Globus pallidus (tissue), 1 donor: ENCODE measurements at regions not wholly inside any gene's neighbourhood (a gene's known extent, or its start where the extent isn't known, plus 50 kb on each side); places are given as distances from the start of the nearest gene placed in this dataset.

ENCODE experiments used
- DNase-seq: peaks from one replicate; pipeline ENCODE4 v3.0.0-alpha.2; 2015; ENCODE audit warnings: low spot score

DNA sequence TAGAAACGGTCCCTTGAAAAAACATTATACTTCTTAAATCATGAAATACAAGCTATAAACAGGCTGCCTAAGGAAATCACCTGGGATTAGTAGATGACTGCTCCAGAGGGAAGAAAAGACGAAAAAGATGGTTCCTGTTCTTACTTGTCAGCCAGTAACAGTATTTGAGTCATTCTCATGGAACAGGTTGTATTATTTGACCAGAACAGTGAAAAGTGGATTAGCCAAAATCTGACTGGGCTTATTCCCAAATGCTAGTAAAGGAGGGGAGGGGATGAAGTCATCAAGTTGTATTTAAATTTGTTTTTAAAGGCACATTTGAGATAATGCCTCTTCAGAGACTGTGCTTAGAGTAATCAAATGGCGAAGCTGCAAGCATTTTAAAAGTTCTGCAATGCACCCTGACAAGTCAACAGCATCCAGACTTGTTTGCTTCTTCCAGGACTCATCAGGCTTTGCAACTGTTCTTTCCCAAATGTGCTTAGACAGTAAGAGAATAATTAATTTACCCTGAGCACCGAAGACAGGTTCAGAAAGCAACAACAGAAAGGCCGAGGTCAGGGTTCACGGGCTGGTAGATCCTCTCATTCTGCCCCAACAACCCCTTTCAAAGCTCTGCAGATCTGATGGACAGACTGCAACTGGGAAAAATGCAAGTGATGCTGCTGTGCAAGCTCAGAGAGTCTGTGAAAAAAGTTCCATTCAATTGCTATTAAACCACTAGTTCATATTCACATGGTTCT lies 800.6 kb downstream of the KCTD16 start:
- no peak for DNase-seq

DNA sequence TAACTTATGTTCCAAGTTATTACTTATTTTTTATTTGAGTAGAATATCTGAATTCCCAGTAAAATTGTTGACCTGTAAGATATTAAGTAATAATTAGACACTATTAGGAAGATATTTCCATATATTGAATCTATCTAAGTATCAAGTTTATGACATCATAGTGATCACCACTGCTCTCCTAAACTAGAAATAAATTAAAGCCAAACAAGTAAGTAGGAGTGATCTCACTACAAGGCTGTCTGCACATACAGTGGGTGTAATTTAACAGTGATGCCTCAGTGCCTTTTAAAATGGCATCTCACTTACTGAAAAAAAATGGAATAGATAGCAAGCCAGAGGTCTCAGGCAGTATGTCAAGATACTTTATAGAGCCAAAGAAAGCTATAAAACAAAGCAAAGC lies 789.6 kb downstream of the KCTD16 start:
- no peak for DNase-seq

DNA sequence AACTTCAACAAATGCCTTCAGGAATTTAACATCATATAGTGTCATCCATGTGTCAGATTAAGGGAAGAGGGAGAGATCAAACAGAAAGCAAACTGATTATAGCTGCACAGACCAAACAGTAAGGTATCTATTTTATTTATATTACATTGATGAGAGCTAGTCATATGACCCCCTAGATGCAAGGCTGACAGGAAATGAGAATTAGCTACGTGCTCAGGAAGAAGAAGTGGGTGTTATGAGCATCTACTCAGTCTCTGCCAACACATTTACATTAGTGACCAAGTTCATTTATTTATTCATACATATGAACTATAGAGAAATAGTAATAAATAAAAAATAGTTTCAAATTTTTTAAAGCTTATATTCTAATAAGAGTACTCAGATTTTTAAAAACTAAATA lies 787.3 kb downstream of the KCTD16 start:
- no peak for DNase-seq

GRCh38 chr5:144950996-144951395 lies 780.3 kb downstream of the KCTD16 start:
- DNase-seq: no peak

DNA sequence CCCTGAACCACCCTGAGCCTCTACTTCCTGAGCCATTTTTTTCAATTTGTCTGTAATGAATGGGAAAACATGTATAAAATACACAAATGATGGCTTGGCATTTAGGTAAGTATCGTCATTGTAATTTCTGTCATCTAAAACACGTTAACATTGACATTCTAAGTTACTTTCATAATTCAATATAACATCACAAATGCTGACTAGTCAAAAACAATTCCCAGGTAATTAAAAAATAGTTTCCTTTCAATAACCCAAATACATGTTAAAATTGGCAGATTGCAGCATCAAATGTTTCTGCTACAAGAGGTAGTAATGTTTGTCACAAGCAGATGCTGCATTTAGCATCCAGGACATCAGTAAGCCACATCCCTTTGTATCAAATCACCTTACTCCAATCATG lies 776.4 kb downstream of the KCTD16 start:
- DNase-seq: no peak

- DNase-seq: no peak
Measured at GRCh38 chr5:144945503-144945902, 774.8 kb downstream of the KCTD16 start.

DNA sequence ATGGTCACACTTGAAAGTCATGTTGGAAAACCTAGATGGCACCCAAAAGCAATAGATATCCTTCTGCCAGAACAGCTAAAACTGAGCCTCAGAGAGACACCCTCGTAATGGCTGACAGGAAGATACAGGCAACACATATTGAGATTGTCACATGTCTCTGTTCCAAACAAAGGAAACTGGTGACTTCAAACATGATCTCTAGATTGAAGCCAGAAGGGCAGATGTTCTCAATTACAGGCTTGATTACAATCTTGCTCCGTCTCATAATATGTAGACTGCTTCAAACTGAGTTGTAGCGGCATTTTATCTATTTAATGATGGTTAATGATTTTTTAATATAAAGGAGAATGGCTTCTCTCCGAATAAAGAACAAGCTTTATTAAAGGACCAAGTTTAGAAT lies 774.3 kb downstream of the KCTD16 start:
- no peak for DNase-seq

GRCh38 chr5:144941004-144941403 lies 770.3 kb downstream of the KCTD16 start:
- DNase-seq: no peak

DNA sequence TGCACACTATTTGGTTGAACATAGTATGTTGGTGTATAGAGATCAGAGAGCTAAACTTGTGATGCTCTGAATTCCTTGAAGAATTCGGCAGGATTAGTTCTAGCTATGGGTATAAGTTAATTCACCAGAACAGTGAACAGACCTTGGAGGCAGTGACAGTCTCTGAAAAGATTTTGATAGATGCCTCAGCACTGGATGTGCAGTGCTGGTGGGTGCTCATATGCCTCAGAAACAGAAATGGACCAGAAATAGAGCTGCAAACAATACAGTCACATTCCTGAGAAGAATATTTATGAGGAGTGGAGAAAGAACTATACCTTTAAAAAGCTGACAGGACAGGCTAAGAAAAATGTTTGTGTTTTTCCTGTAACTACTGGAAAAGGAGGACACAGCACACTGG lies 747.7 kb downstream of the KCTD16 start:
- no peak for DNase-seq

DNA sequence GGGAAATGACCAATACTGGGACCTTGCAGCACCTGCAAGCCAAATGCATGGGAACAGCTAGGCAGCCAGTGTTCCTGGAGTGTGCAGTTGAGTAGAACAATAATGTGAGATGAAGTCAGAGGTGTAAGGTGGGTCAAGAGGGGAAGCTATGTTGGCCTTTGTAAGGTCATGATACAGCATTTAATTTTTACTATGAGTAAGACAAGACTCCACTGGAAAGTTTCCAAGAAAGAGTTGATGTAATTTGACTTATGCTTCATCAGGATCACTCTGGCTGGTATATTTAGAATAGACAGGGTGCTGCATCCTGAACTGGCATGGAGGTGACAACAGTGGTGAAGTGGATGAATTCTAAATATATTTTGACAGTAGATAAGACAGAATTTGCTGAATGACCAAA lies 744.8 kb downstream of the KCTD16 start:
- DNase-seq: no peak

- DNase-seq: no peak
Measured at GRCh38 chr5:144913661-144914060, 743.0 kb downstream of the KCTD16 start.

DNA sequence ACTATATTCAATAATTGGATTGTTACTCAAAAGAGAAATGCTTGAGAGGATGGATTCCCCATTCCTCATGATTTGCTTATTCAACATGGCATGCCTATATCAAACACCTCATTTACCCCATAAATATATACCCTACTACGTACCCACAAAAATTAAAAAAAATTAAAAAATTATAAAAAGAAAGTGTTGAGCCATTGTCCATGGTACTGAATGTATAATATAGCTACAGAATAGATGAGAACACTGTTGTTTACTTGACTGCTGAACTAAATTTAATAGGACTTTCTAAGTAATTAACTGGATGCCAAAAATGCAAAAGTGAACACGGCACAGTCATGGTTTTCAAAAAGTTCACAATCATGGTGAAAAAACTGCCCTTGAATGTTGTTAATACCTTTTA lies 725.8 kb downstream of the KCTD16 start:
- DNase-seq: no peak

- no peak for DNase-seq
Measured at GRCh38 chr5:144886668-144887067, 716.0 kb downstream of the KCTD16 start.

DNA sequence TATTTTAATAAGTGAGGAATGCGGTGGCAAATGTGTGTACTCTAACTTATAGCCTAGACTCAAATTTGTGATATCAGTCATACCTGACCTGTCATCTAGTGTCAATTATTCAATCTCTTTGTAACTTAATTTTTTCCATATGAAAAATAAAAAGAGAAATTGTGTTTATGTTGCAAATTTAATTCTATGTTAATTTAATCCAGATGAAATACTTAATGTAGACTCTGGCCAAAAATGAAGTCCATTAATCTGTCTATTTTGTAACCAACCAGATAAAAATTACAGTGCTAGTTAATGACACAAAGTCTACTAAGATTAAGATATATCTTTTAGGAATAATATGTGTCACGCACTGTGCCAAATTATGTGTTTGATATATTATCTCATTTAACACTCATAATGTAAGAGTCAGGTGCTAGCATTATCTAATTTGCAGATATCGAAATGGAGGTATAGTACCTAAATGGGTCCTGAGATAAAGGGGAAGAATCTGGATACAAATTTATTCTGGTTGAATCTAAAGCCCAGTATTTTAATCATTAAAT lies 712.1 kb downstream of the KCTD16 start:
- DNase-seq: no peak

DNA sequence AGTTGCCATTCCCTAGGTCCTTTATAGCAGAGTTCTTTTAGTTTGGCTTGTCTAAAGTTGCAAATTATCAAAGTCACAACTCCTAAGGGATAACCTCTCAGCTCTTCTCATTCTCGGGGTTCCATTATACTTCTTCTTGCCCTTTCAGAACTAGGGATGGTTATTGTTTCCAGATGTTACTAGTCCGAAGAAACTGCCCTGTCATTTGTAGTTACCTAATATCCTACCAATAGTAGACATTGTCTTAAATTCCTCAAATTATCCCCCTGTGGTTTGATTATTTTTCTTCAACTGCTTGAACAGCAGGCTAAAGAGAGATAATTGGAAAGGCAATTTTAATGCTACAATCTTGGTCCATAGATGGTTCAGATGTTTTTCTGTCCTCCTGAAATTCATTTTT lies 709.8 kb downstream of the KCTD16 start:
- no peak for DNase-seq

DNA sequence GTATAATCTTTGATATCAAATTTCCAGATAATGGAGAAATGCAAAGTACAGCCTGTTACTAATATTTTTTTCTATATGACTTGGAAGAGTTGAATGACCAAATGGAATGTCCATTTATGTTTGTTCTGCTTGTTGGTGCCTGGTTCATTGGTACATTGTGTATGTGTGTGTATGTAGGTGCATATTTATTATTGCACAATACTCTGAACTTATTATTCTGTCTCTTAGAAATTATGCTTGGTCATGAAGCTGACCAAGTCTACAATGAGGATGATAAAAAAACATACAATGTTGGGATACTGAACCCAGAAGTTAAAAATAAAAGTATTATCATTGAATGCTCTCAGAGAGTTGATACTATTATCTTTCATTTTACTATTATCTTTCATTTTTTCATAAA lies 706.3 kb downstream of the KCTD16 start:
- DNase-seq: no peak

DNA sequence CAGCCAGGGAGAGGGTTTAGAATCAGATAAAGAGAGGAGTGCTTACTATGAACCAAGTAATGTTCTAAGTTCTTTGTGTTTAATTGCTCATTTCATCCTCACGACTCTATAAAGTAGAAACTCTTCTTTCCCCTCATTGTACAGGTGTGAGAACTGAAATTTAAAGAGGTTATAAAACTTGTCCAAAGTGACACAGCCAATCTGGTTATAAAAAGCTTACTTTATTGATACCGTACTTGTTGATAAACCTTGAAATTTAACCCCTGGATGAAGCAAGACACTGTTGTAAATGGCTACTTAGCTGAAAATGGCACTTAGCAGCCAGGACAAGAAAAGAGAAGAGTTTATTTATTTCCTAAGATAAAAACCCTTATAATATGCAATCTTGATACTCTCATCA lies 702.4 kb downstream of the KCTD16 start:
- DNase-seq: no peak

- no peak for DNase-seq
Measured at GRCh38 chr5:144864118-144864517, 693.4 kb downstream of the KCTD16 start.

- peak; percentile 14 for DNase-seq
Measured at GRCh38 chr5:144857454-144857853, 686.8 kb downstream of the KCTD16 start.

DNA sequence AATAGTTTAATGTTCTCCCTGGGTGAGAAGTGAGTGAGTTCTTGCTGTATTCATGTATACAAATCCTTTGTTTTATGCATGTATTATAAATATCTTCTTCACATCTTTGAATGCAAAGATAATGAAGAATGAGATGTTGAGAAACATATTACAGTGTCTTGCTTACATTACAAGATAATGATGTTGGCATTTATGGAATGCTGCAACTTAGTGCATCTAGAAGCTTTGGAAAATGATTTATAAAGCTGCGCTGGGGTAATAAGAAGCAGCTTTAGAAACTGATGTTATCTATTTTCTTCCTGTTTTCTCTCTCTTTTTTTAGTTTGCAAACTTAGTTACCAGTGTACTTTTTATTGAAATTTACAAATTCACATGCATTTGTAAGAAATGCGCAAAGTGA lies 673.4 kb downstream of the KCTD16 start:
- no peak for DNase-seq

DNA sequence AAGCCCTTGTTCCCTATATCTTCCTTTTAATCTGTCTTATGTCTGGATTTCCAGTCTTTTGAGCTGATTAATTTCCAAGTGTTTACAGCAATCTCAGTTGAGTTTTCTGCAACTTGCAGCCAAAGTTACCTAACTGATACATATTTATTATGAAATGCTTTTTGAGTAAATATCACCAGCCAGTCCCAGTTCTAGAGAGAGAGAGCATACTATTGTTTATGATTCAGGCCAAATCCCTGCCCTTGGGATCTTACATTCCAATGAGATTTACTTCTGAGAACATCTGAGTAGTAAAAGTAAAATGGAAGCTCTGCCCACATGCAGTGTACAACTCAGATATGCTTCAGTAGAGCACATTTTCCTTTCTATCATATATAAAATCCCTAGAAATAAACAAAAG lies 661.7 kb downstream of the KCTD16 start:
- no peak for DNase-seq

- no peak for DNase-seq
Measured at GRCh38 chr5:144831650-144832049, 661.0 kb downstream of the KCTD16 start.

GRCh38 chr5:144822503-144822902 lies 651.8 kb downstream of the KCTD16 start:
- no peak for DNase-seq

DNA sequence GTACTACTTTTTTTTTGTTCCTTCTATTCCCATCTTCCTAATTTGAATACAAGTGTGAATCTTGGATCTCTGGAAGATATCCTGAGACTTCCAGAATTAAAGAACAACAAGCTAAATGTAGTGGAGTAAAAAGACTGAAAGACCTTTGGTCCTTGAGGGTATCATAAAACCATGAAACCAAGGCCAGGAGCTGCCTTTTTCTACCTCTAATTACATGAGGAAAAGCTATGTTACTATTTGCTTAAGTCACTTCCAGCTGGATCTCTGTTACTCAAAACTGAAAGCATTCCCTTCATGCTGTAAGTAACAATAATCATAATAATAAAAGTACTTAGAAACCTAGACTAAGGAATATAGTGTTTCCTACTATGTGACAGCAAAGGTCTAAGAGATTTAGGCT lies 649.6 kb downstream of the KCTD16 start:
- DNase-seq: no peak
